ENCODE measurements at regions not wholly inside any gene's neighbourhood (a gene's known extent, or its start where the extent isn't known, plus 50 kb on each side); places are given as distances from the start of the nearest gene placed in this dataset.
"Not testable (repeated sequence)": the region's sequence is repeated elsewhere in the genome, so short reads cannot be mapped to it uniquely, and the experiment has no call there.

DNA sequence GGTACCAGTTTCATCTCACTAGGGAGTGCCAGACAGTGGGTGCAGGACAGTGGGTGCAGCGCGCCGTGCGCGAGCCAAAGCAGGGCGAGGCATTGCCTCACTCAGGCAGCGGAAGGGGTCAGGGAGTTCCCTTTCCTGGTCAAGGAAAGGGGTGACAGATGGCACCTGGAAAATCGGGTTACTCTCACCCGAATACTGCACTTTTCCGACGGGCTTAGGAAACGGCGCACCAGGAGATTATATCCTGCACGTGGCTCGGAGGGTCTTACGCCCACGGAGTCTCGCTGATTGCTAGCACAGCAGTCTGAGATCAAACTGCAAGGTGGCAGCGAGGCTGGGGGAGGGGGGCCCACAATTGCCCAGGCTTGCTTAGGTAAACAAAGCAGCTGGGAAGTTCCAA lies 152.0 kb upstream of the PCDH11X start:
- TF ChIP-seq, protein P1, sequence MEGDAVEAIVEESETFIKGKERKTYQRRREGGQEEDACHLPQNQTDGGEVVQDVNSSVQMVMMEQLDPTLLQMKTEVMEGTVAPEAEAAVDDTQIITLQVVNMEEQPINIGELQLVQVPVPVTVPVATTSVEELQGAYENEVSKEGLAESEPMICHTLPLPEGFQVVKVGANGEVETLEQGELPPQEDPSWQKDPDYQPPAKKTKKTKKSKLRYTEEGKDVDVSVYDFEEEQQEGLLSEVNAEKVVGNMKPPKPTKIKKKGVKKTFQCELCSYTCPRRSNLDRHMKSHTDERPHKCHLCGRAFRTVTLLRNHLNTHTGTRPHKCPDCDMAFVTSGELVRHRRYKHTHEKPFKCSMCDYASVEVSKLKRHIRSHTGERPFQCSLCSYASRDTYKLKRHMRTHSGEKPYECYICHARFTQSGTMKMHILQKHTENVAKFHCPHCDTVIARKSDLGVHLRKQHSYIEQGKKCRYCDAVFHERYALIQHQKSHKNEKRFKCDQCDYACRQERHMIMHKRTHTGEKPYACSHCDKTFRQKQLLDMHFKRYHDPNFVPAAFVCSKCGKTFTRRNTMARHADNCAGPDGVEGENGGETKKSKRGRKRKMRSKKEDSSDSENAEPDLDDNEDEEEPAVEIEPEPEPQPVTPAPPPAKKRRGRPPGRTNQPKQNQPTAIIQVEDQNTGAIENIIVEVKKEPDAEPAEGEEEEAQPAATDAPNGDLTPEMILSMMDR (IDR thresholded peaks at IDR 0.05; ENCODE audit: poor library complexity), result not testable (repeated sequence)
- TF ChIP-seq EZH2 (IDR thresholded peaks at IDR 0.05; ENCODE audit: borderline replicate concordance); EZH2phosphoT487 (IDR thresholded peaks at IDR 0.05; ENCODE audit: low read depth, severe bottlenecking, unreplicated experiment): not testable (repeated sequence)
